Ishikawa (cell line): ENCODE measurements at regions not wholly inside any gene's neighbourhood (a gene's known extent, or its start where the extent isn't known, plus 50 kb on each side); places are given as distances from the start of the nearest gene placed in this dataset.

Experiments
- CEBPB ChIP-seq: IDR thresholded peaks from 2 replicates; pipeline ENCODE4 v1.6.1; 2012
- CREB1 ChIP-seq: IDR thresholded peaks from 2 replicates; pipeline ENCODE4 v1.6.1; 2012; ENCODE audit warnings: low read depth
- EGR1 ChIP-seq: IDR thresholded peaks from 2 replicates; pipeline ENCODE4 v1.6.1; 2012
- EP300 ChIP-seq: IDR thresholded peaks from 2 replicates; pipeline ENCODE4 v1.6.1; 2012; ENCODE audit warnings: borderline replicate concordance
- FOXM1 ChIP-seq: IDR thresholded peaks from 2 replicates; pipeline ENCODE4 v1.6.1; 2012; ENCODE audit warnings: low read depth, borderline replicate concordance
- NFIC ChIP-seq: IDR thresholded peaks from 2 replicates; pipeline ENCODE4 v1.6.1; 2012
- RAD21 ChIP-seq: IDR thresholded peaks from 2 replicates; pipeline ENCODE4 v1.6.1; 2012; ENCODE audit warnings: low read depth
- TAF1 ChIP-seq: IDR thresholded peaks from 2 replicates; pipeline ENCODE4 v1.6.1; 2012; ENCODE audit warnings: low read depth, mild to moderate bottlenecking
- TCF12 ChIP-seq: IDR thresholded peaks from 2 replicates; pipeline ENCODE4 v1.6.1; 2012; ENCODE audit warnings: low read depth
- TEAD4 ChIP-seq: IDR thresholded peaks from 2 replicates; pipeline ENCODE4 v1.6.1; 2012
- YY1 ChIP-seq: IDR thresholded peaks from 2 replicates; pipeline ENCODE4 v1.6.1; 2012; ENCODE audit warnings: low read depth
- ZBTB7A ChIP-seq: IDR thresholded peaks from 2 replicates; pipeline ENCODE4 v1.6.1; 2012; ENCODE audit warnings: low read depth
- TF ChIP-seq, protein P1 (sequence below): IDR thresholded peaks from 2 replicates; pipeline ENCODE4 v1.6.1; 2012
- TF ChIP-seq, protein P2 (sequence below): IDR thresholded peaks from 2 replicates; pipeline ENCODE4 v1.6.1; 2012
- TF ChIP-seq, protein P3 (sequence below): IDR thresholded peaks from 2 replicates; pipeline ENCODE4 v1.6.1; 2012; ENCODE audit warnings: low read depth, mild to moderate bottlenecking

DNA sequence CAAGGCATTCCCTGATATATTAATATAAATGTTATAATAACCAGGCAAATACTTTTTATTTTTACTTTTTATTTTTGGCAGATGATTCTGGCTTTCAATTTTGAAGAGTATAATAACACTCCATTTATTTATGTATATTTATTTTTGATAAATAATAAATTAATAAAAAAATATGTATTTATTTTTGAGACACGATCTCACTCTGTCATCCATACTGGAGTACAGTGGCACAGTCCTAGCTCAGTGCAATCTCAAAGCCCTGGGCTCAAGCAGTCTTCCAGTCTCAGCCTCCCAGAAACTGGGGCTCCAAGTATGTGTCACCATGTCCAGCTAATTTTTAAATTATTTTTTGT lies 93.4 kb upstream of the ITGA6 start:
- TF ChIP-seq CEBPB (no peak), EGR1 (no peak), YY1 (no peak), CREB1 (no peak), TAF1 (no peak), TCF12 (no peak), TEAD4 (no peak), RAD21 (no peak), ZBTB7A (no peak), FOXM1 (no peak), NFIC (no peak), EP300 (no peak)
- TF ChIP-seq, protein P1, sequence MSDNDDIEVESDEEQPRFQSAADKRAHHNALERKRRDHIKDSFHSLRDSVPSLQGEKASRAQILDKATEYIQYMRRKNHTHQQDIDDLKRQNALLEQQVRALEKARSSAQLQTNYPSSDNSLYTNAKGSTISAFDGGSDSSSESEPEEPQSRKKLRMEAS = no peak
- TF ChIP-seq, protein P2, sequence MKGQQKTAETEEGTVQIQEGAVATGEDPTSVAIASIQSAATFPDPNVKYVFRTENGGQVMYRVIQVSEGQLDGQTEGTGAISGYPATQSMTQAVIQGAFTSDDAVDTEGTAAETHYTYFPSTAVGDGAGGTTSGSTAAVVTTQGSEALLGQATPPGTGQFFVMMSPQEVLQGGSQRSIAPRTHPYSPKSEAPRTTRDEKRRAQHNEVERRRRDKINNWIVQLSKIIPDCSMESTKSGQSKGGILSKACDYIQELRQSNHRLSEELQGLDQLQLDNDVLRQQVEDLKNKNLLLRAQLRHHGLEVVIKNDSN = no peak
- TF ChIP-seq, protein P3, sequence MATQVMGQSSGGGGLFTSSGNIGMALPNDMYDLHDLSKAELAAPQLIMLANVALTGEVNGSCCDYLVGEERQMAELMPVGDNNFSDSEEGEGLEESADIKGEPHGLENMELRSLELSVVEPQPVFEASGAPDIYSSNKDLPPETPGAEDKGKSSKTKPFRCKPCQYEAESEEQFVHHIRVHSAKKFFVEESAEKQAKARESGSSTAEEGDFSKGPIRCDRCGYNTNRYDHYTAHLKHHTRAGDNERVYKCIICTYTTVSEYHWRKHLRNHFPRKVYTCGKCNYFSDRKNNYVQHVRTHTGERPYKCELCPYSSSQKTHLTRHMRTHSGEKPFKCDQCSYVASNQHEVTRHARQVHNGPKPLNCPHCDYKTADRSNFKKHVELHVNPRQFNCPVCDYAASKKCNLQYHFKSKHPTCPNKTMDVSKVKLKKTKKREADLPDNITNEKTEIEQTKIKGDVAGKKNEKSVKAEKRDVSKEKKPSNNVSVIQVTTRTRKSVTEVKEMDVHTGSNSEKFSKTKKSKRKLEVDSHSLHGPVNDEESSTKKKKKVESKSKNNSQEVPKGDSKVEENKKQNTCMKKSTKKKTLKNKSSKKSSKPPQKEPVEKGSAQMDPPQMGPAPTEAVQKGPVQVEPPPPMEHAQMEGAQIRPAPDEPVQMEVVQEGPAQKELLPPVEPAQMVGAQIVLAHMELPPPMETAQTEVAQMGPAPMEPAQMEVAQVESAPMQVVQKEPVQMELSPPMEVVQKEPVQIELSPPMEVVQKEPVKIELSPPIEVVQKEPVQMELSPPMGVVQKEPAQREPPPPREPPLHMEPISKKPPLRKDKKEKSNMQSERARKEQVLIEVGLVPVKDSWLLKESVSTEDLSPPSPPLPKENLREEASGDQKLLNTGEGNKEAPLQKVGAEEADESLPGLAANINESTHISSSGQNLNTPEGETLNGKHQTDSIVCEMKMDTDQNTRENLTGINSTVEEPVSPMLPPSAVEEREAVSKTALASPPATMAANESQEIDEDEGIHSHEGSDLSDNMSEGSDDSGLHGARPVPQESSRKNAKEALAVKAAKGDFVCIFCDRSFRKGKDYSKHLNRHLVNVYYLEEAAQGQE = no peak

DNA sequence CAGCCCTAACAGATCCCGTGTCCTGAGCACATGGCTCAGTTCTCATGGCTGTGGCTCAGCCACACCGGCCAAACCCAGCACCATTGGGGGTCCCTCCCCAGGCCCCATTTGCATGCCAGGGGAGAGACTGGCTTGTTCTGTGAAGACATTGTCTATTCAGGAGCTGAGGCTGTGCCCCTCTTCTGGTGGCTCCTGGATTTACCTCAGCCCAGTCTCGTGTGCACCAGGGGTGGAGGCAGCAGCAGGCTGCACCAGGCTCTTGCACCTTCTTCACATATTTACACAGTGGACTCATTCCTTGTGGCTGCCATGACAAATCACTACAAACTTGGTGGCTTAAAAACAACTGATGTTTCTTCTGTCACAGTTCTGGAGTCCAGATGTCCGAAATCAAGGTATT lies 92.4 kb upstream of the ITGA6 start:
- TF ChIP-seq RAD21 (no peak), EP300 (no peak), TEAD4 (no peak), YY1 (no peak), ZBTB7A (no peak), FOXM1 (no peak), TCF12 (no peak), EGR1 (no peak), CREB1 (no peak)
- TF ChIP-seq, protein P3 = no peak
- TF ChIP-seq, protein P2 = no peak
- TF ChIP-seq, protein P1 = no peak

DNA sequence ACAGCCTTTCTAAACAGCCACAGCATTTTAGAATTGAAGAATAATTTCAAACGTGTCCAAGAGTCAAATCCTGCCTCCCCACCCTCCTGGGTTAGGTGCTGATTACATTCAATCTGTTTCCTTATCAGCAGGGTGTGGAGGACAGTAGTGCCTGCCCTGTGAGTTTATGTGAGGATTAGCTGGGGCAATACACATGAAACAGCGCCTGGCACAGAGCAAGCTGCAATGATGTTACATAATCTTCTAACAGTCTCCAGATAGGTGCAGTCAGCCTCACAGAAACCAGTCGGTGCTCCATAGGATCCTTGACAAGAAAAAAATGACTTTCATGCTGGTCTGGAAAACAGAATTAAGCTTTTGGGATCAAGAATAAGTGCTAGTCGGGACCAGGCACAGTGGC lies 91.7 kb upstream of the ITGA6 start:
- TF ChIP-seq TAF1 (no peak), RAD21 (no peak), CEBPB (no peak), EP300 (no peak), YY1 (no peak), NFIC (no peak)

DNA sequence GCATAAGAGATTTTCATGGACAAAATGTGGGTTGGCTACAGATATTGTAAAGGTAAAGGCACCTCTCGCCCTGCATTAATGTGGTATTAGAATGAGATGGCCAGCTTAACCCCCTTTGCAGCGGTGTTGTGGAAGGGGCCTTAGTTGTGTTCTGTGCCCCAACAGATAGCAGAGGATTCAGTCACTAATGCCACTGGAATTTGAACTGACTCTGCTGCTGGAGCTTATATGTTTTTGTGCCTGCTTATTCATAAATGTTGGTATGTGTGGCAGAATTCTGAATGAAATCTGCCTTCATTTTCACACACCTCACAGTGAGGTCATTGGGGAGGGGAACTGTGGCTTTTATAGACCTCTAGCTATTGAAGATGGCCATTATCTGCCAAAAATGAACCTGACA lies 90.7 kb upstream of the ITGA6 start:
- TF ChIP-seq ZBTB7A (no peak), TAF1 (no peak), EGR1 (no peak), FOXM1 (no peak), TCF12 (no peak), EP300 (no peak), YY1 (no peak), RAD21 (no peak), NFIC (no peak), TEAD4 (no peak), CEBPB (no peak)
- TF ChIP-seq, protein P1 = no peak
- TF ChIP-seq, protein P2 = no peak
- TF ChIP-seq, protein P3 = no peak
